Right lung (tissue), 2 donors: ENCODE measurements at regions not wholly inside any gene's neighbourhood (a gene's known extent, or its start where the extent isn't known, plus 50 kb on each side); places are given as distances from the start of the nearest gene placed in this dataset.
A peak's percentile ranks its signal among the peaks of the same experiment; 100 is the strongest.

Experiments used
- DNase-seq, 2 donors: peaks; one replicate each; pipeline ENCODE4 v3.0.0-alpha.2; 2013

- DNase-seq: no peak
Observed at GRCh38 chr11:2083411-2083810, 55.8 kb downstream of the IGF2 start.

DNA sequence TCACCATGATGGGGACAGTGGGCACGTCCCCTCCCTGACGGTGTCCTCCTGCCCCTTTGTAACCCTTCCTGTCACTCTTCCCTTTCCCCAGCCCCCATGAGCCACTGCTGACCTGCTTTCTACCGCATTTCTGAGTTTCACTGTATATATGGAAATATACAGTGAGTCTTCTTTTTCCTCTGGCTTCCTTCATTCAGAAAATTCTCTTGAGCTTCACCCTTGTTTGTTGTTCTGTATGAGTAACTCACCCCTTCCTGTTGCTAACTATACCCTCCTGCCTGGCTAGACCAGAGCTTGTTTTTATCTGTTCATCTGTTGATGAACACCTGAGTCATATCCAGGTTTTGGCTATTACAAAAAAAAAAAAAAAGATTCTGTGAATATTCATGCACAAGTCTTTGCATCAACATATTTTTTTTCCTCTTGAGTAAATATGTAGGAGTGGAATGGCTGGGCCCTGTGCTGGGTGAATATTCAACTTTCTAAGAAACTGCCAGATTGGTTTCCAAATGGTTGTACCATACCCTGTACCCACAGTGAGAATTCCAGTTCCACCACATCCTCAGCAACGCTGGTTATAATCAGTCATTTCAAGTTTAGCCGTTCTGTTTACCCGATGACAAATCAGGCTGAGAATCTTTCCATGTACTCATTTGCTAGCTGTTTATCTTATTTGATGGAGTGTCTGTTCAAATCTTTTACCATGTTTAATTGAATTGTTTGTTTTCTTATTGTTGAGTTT lies 62.0 kb downstream of the IGF2 start:
- peak in 1 of 2 donors; percentile 3 for DNase-seq

DNA sequence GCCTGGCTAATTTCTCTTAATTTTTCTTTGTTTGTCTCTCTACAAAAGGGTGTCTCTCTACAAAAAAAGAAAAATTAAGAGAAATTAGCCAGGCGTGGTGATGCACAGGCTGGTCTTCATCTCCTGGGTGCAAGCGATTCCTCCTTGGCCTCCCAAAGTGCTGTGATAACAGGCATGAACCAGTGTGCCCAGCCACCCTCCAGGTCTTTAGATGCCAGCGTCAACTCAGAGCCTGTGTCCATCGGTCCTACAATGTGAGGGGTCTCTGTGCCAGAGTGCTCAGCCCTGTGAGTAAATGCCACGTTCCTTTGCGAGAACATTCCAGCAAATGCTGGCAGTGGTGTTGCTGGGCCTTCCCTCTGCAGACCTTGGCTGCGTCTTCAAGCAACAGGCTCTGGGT lies 62.7 kb downstream of the IGF2 start:
- no peak for DNase-seq

- DNase-seq: no peak
Observed at GRCh38 chr11:2074266-2074825, 64.8 kb downstream of the IGF2 start.

- no peak for DNase-seq
Observed at GRCh38 chr11:2072551-2073261, 66.5 kb downstream of the IGF2 start.

- no peak for DNase-seq
Observed at GRCh38 chr11:2071748-2072385, 67.3 kb downstream of the IGF2 start.
